NCI-H748 (cell line): ENCODE measurements at regions not wholly inside any gene's neighbourhood (a gene's known extent, or its start where the extent isn't known, plus 50 kb on each side); places are given as distances from the start of the nearest gene placed in this dataset.
"Not testable (repeated sequence)": the region's sequence is repeated elsewhere in the genome, so short reads cannot be mapped to it uniquely, and the experiment has no call there.

Experiments used
- DNase-seq: peaks from one replicate; lab custom pipeline; 2025; ENCODE audit not compliant: unreplicated experiment; lab: John Stamatoyannopoulos, UW

DNA sequence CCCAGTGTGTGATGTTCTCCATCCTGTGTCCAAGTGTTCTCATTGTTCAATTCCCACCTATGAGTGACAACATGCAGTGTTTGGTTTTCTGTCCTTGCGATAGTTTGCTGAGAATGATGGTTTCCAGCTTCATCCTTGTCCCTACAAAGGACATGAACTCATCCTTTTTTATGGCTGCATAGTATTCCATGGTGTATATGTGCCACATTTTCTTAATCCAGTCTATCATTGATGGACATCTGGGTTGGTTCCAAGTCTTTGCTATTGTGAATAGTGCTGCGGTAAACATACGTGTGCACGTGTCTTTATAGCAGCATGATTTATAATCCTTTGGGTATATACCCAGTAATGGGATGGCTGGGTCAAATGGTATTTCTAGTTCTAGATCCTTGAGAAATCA lies 134.3 kb downstream of the CCDC71L start:
- not testable (repeated sequence) for DNase-seq

GRCh38 chr7:106524690-106525059 lies 136.3 kb downstream of the CCDC71L start:
- no peak for DNase-seq

GRCh38 chr7:106523482-106523881 lies 137.5 kb downstream of the CCDC71L start:
- DNase-seq, result no peak

GRCh38 chr7:106522696-106523095 lies 138.3 kb downstream of the CCDC71L start:
- no peak for DNase-seq

GRCh38 chr7:106521541-106521940 lies 139.4 kb downstream of the CCDC71L start:
- DNase-seq, result no peak

- DNase-seq, result no peak
Measured at GRCh38 chr7:106520962-106521514, 139.9 kb downstream of the CCDC71L start.

GRCh38 chr7:106518967-106519366 lies 142.0 kb downstream of the CCDC71L start:
- no peak for DNase-seq

DNA sequence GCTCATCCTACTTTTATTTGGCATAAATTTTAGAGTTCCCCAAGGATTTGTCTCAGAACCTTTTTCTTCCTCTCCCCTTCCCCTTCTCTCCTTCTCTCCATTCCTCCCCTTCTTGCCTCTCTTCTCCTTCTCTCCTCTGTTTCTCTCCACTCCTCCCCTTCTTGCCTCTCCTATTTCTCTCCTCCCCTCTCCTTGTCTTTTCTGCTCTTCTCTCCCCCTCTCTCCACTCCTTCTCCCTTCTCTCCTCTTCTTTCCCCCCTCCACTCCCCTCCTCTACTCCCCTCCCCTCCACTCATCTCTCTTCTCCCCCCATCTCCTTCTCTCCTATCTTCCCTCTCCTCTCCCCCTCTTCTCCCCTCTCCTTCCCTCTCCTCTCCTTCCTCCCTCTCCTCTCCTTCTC lies 142.7 kb downstream of the CCDC71L start:
- DNase-seq, result no peak

DNA sequence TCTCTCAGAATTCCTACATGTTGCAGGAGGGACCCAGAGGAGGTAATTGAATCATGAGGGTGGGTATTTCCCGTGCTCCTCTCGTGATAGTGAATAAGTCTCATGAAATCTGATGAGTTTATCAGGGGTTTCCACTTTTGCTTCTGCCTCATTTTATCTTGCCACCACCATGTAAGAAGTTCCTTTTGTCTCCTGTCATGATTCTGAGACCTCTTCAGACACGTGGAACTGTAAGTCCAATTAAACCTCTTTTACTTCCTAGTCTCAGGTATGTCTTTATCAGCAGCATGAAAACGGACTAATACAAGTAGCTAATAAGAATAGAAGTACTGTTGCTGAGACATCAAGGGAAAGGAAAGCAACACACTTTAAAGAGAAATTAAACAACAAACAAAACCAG lies 143.4 kb downstream of the CCDC71L start:
- no peak for DNase-seq

DNA sequence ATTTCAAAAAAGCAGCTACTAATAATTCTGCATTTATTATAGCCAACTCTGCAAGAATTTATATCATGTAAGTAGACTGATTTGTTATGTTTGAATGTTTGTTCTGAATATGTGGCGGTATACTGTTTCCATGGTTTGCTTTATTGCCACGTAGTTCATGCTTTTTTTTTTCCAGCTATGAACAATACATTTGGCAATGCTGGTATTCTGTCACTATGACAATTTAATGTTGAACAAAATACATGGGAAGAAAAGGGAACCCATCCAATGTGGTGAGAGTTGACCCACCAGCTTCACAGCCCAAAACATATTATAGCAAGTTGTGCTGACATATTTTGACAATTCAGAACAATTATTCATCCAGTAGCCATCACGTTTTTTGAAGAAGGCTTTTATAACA lies 145.6 kb downstream of the CCDC71L start:
- no peak for DNase-seq

DNA sequence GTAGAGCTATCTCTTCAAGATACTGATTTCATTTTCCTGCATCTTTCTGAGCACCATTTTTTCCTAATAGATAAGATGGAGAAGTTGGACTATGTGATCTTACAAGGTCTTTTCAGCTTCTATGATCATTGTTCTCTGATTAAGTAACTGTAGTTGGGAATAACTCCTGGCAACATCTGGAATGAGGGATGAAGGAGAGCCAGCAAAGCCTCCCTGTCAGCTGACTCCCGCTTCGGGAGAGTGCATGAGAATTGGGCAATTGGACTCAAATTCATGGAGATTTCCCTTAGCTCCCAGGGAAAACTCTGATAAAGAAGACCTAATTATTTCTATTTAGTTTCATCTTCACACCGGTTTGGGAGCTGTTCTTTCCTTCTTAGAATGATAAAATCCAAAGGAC lies 146.1 kb downstream of the CCDC71L start:
- DNase-seq, result no peak

- no peak for DNase-seq
Measured at GRCh38 chr7:106512217-106512616, 148.7 kb downstream of the CCDC71L start.

DNA sequence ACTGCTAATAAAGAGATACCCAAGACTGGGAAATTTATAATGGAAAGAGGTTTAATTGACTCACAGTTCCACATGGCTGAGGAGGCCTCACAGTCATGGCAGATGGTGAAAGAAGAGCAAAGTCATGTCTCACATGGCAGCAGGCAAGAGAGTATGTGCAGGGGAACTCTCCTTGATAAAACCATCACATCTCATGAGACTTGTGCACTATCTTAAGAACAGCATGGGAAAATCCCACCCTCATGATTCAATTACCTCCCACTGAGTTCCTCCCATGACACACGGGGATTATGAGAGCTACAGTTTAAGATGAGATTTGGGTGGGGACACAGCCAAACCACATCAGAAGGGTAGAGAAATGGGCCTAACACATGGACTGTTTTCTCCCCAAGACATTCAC lies 156.3 kb downstream of the CCDC71L start:
- no peak for DNase-seq

DNA sequence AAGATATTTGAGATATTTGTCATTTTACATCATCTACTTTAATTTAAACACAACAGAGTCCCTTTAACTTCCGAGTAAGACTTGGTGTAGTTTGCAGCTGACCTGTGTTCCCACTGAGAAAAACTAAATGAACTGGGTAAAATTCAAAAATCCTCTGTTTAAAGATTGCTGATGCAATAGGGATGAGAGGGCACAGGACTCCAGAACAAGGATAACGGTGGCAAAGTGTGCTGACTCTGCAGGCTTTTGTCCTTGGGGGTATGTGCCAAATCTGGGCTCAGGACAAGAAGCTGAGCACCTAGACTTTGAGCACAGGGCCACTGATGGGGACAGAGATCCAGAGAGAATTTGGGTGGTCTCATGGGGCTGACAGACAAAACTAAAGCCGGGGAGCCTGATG lies 156.8 kb downstream of the CCDC71L start:
- no peak for DNase-seq

DNA sequence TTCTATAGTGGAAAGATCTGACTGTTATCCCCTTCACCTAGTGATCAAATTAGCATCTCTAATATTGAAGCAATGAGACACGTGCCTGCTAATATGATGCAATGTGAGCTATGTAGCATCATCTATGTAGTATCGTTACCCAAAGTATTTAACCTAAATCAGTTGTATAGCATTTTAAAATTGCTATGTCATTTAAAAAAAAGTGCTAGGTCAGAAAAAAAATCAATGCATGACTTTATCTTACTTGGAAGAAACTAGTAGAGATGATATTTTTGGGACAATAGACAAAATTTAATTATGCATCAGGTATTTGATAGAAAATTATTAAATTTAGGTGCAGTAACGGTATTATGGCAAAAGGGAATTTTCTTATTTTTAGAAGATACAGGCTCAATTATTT lies 157.3 kb downstream of the CCDC71L start:
- DNase-seq, result no peak

- DNase-seq, result no peak
Measured at GRCh38 chr7:106501605-106502580, 159.1 kb downstream of the CCDC71L start.

- DNase-seq, result no peak
Measured at GRCh38 chr7:106499897-106500296, 161.1 kb downstream of the CCDC71L start.

GRCh38 chr7:106498005-106498404 lies 163.0 kb downstream of the CCDC71L start:
- DNase-seq, result not testable (repeated sequence)

GRCh38 chr7:106493041-106493731 lies 167.8 kb downstream of the CCDC71L start:
- no peak for DNase-seq

GRCh38 chr7:106488465-106488864 lies 172.5 kb downstream of the CCDC71L start:
- no peak for DNase-seq

DNA sequence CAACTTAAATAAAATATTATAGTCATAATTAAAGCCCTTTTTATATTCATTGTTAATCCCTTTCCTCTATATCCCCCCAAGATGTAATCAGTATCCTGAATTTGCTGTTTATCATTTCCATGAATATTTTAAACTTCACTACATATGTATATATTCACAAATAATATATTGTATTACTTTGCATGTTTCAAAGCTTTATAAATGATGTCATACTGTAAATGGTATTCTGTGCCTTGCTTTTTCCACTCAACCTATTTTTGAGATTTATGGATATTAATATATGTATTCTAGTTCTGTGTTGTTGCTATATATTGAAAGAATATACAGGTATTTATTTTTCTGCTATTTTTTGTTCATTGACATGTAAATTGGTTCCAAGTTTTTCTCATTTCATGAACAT lies 173.1 kb downstream of the CCDC71L start:
- no peak for DNase-seq

DNA sequence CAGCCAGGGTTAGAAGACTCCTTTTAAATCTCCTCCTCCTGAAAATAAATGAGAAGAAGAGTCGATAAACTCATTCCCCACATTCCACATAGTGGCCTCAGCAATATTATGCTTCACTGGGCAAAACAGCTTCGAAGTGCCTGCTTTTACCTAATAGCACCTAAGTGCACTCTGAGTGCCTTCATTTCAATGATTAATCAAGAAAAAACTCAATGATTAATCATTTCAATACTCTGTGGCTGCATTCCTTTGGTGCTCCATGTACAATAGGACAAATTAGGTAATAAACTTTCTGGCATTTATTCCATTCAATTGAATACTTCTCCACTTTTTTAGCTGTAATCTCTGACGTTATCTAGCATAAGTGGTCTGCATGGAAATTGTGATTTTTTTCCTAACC lies 174.6 kb downstream of the CCDC71L start:
- DNase-seq, result no peak
